Activated gamma-delta T cell treated with Interleukin-2 at 50 U/mL for 16 hours (primary cell): ENCODE measurements at regions not wholly inside any gene's neighbourhood (a gene's known extent, or its start where the extent isn't known, plus 50 kb on each side); places are given as distances from the start of the nearest gene placed in this dataset.

Experiments
- DNase-seq: peaks from one replicate; pipeline ENCODE4 v3.0.0-alpha.2; 2020

- no peak for DNase-seq
Measured at GRCh38 chr3:86711634-86712033, 279.3 kb downstream of the VGLL3 start.

- no peak for DNase-seq
Measured at GRCh38 chr3:86708893-86709292, 282.1 kb downstream of the VGLL3 start.

- DNase-seq = no peak
Measured at GRCh38 chr3:86702381-86702958, 288.5 kb downstream of the VGLL3 start.

GRCh38 chr3:86695752-86696151 is 295.2 kb downstream of the VGLL3 start:
- DNase-seq = no peak

GRCh38 chr3:86673991-86674390 is 317.0 kb downstream of the VGLL3 start:
- no peak for DNase-seq

- no peak for DNase-seq
Measured at GRCh38 chr3:86661817-86662216, 329.1 kb downstream of the VGLL3 start.

- no peak for DNase-seq
Measured at GRCh38 chr3:86658876-86659275, 332.1 kb downstream of the VGLL3 start.

- no peak for DNase-seq
Measured at GRCh38 chr3:86654806-86655460, 336.0 kb downstream of the VGLL3 start.

GRCh38 chr3:86653661-86654205 is 337.2 kb downstream of the VGLL3 start:
- DNase-seq = no peak

GRCh38 chr3:86648087-86648486 is 342.9 kb downstream of the VGLL3 start:
- no peak for DNase-seq

GRCh38 chr3:86645756-86646155 is 345.2 kb downstream of the VGLL3 start:
- no peak for DNase-seq

- no peak for DNase-seq
Measured at GRCh38 chr3:86634361-86634760, 356.6 kb downstream of the VGLL3 start.

GRCh38 chr3:86629511-86629910 is 361.4 kb downstream of the VGLL3 start:
- no peak for DNase-seq

GRCh38 chr3:86624192-86624591 is 366.8 kb downstream of the VGLL3 start:
- no peak for DNase-seq

GRCh38 chr3:86618706-86619105 is 372.2 kb downstream of the VGLL3 start:
- DNase-seq = no peak

GRCh38 chr3:86605166-86605565 is 385.8 kb downstream of the VGLL3 start:
- DNase-seq = no peak

GRCh38 chr3:86595696-86596095 is 395.3 kb downstream of the VGLL3 start:
- DNase-seq = no peak

- no peak for DNase-seq
Measured at GRCh38 chr3:86594838-86595237, 396.1 kb downstream of the VGLL3 start.

- DNase-seq = no peak
Measured at GRCh38 chr3:86578071-86578470, 412.9 kb downstream of the VGLL3 start.

GRCh38 chr3:86563400-86563970 is 427.5 kb downstream of the VGLL3 start:
- no peak for DNase-seq

GRCh38 chr3:86562090-86562489 is 428.9 kb downstream of the VGLL3 start:
- DNase-seq = no peak

- DNase-seq = no peak
Measured at GRCh38 chr3:86561215-86561614, 429.7 kb downstream of the VGLL3 start.

GRCh38 chr3:86554383-86554782 is 436.6 kb downstream of the VGLL3 start:
- DNase-seq = no peak

GRCh38 chr3:86547692-86548091 is 443.3 kb downstream of the VGLL3 start:
- DNase-seq = no peak
